ENCODE measurements at regions not wholly inside any gene's neighbourhood (a gene's known extent, or its start where the extent isn't known, plus 50 kb on each side); places are given as distances from the start of the nearest gene placed in this dataset.
"Not testable (repeated sequence)": the region's sequence is repeated elsewhere in the genome, so short reads cannot be mapped to it uniquely, and the experiment has no call there.

DNA sequence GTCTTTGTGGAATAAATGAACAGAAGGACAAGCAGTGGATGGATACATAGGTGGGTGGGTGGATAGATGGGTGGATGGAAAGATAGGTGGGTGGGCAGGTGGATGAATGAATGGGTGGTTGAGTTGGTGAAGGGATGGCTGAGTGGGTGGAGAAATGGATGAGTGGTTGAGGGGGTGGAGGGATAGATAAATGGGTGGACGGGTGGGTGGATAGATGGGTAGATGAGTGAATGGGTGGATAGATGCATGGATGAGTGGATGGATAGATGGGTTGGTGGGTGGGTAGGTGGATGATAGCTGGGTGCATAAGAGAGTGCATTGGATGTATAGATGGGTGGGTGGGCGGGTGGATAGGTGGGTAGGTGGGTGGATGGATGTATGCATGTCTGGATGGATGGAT lies 63.5 kb downstream of the UNC93B1 start:
- not testable (repeated sequence) for DNase-seq

DNA sequence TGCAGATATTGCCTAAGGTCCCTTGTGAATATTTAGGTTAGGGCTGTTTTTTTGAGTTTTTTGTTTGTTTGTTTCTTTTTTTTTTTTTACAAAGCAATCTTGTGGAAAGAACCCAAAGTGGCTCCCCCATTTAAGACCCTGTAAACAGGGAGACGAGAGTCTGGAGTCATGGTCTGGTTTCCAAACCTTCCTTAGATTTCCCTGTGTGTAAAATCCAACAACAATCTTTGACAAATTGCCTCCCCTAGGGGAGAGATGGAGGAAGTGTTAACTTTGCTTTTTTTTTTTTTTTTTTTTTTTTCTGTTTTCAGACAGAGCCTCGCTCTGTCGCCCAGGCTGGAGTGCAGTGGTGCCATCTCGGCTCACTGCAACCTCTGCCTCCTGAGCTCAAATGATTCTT lies 64.9 kb downstream of the UNC93B1 start:
- not testable (repeated sequence) for DNase-seq

DNA sequence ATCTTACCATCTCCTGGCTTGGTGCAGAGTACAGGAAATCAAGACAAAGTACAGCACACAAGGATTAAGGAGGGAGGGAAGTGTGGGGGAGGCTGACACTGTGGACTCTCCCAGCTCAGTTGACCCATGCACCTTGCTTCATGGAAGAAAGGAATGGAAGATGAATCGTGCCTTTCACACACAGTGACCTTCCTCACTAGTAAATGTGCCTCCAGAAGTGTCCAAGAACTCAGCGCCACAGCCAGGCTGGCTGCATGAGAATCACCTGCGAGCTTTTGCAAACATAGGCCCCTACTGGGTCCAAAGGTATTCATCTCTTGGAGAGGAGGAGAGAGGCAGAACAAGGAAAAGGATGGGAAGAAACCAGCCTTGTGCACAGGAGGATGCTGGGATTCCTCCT lies 65.5 kb downstream of the UNC93B1 start:
- not testable (repeated sequence) for DNase-seq

DNA sequence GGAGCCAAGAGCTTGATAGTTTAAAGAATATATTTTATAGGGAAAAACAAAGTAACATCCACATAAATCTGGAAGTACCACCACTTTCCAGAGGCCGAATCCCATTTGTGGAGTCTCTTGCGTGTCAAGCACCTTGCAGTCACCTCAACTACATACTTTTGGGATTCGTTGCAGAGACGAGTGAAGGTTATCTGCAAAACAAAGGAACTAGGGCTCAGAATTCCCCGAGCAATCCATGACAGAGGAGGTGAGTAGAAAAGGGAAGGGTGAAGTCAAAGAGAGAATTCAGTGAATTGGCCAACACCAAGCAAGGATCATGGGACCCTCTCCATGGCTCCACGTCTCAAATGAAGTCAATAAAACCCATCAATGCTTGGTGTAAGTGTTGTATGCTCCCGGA lies 80.3 kb downstream of the UNC93B1 start:
- DNase-seq = not testable (repeated sequence)

DNA sequence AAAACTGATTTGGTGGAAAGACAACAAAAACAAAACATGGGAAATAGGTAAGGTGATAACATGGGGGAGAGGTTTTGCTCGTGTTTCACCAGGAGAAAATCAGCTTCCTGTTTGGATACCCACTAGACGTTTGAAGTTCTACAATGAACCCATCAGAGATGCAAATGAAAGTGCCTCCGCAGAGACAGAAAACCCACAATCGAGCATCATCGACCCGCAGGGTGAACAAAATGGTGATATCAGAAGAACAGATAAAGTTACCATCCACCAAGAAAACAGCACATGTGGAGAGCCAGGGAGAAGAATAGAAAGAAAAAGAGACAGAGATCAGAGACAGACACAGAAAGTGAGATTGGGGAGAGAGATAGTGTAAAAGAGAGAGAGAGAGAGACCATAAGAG lies 83.4 kb downstream of the UNC93B1 start:
- DNase-seq = peak; percentile 23

DNA sequence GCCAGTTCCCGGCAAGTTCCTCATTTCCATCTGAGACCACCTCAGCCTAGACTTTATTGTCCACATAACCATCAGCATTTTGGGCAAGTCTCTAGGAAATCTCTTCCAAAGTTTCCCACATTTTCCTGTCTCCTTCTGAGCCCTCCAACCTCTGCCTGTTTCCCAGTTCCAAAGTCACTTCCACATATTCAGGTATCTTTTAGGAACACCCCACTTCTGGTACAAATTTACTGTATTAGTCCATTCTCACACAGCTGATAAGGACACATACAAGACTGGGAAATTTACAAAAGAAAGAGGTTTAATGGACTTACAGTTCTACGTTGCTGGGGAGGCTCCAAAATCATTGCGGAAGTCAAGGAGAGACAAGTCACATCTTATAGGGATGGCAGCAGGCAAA lies 91.7 kb downstream of the UNC93B1 start:
- DNase-seq = not testable (repeated sequence)

DNA sequence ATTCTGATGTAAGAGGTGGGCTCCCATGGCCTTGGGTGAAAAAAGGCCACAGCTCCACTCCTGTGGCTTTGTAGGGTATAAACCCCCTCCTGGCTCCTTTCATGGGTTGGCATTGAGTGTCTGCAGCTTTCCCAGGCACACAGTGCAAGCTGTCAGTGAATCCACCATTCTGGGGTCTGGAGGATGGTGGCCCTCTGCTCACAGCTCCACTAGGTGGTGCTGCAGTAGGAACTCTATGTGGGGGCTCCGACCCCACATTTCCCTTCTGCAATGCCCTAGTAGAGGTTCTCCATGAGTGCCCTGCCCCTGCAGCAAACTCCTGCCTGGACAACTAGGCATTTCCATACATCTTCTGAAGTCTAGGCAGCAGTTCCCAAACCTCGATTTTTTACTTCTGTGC lies 92.7 kb downstream of the UNC93B1 start:
- not testable (repeated sequence) for DNase-seq

DNA sequence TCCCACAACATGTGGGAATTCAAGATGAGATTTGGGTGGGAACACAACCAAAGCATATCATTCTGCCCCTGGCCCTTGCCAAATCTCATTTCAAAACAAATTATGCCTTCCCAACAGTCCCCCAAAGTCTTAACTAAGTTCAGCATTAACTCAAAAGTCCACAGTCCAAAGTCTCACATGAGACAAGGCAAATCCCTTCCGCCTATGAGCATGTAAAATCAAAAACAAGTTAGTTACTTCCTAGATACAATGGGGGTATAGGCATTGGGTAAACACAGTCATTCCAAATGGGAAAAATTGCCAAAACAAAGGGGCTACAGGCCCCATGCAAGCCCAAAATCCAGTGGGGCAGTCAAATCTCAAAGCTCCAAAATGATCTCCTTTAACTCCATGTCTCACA lies 93.1 kb downstream of the UNC93B1 start:
- not testable (repeated sequence) for DNase-seq

DNA sequence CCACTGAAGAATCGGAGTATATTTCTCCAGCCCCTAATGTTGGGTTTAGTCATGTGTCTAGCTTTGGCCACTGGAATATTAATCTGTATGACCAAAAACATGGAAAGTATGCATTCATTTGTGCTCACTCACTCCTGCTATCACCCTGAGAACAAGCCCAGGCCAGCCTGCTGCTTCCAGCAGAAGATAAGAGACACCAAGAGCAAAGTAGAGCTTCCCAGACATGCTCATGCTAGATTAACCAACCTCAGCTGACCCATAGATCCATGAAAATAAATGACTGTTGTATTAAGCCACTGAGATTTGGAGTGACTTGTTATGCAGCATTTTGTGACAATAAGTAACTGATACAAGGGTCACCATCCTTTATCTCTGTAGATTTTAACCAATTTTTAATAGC lies 96.9 kb downstream of the UNC93B1 start:
- not testable (repeated sequence) for DNase-seq

DNA sequence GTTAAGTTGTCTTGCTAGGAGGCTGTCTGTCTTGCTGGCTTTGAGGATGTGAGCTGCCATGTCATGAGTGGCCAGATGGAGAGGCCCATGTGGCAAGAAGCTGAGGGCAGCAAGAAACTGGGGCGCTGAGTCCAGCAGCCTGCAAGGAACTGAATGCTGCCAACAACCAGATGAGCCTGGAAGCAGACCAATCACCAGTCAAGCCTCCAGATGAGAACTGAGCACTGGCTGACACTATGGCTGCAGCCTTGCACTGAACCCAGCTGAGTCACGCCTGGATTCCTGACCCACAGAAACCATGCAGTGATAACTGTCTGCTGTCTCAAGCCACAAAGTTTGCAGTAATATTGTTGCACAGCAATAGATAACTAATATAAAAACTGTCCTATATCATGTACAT lies 104.4 kb downstream of the UNC93B1 start:
- DNase-seq = not testable (repeated sequence)

DNA sequence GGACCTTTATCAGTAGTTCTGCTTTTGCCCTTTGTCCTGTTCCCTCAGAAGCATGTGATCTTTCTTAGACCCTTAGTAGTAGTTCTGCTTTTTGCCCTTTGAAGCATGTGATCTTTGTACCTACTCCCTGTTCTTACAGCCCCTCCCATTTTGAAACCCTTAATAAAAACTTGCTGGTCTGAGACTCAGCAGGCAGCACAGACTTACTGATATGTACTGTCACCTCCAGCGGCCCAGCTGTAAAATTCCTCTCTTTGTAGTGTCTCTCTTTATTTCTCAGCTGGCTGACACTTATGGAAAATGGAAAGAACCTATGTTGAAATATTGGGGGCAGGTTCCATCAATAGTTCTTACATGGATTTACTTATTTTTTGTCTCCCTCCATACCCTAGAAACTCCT lies 110.4 kb downstream of the UNC93B1 start:
- DNase-seq = not testable (repeated sequence)

DNA sequence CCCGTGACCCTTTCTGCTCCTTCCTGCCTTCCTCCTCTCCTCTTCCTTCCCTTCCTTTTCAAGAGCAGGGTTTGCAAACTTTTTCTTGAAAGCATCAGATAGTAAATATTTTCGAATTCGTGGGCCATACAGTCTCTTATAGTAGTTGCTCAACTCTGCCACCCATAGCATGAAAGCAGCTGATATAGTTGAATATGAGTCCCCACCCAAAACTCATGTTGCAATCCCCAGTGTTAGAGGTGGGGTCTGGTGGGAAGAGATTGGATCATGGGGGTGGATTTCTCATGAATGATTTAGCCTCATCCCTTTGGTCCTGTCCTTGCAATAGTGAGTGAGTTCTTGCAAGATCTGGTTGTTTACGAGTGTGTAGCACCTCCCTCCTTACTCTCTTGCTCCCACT lies 114.3 kb downstream of the UNC93B1 start:
- not testable (repeated sequence) for DNase-seq

DNA sequence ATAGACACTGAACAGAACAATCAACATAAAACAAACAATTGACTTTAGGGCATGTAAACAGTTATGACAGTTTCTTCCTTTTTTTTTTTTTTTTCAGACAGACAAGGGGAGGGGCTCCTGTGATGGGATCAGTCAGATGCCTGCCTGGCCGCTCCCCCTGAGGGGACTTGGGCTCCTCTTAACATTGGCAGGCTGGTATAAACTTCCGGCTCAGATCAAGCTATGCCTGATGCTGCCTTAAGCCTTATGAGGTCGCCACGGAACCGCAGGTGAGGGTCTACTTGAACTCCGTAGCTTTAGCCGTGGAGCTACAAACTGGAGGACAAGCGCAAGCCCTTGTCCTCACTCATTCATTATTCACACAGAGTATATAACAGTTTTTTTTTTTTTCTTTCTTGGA lies 115.8 kb downstream of the UNC93B1 start:
- not testable (repeated sequence) for DNase-seq

DNA sequence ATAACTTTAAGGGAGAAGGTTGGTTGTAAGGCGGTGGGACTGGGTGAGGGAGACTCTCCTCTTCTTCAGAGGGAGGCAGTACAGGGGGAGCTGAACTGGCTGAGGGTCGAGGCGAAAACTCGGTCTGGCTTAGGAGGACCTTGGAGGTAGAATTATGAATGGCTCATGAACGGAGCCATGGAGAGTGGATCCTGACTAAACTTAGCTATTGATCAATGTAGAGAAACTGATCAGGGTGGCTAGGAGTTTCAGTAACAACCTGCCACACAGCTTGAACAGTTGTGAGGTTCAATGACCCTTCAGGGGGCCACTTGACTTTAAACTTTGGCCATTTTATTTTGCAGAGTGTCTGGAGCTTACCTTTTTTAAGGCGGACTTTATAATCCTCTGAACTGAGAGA lies 117.2 kb downstream of the UNC93B1 start:
- not testable (repeated sequence) for DNase-seq

DNA sequence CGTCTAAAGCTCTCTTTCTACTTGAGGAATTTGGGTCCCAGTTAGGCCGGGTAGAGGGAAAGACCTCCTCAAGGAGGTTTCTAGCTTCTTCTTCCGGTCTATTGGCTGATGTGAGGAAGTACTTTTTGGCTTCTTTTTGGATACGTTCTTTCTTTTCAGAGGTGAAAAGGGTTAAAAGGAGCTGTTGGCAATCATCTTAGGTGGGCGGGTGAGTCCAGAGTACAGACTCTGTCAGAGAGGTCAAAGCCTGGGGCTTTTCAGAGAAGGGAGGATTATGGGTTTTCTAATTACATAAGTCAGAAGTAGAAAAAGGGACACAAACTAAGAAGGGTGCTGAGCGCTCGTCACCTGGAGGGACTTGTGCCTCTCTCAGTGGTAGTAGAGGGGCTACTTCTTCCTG lies 117.7 kb downstream of the UNC93B1 start:
- DNase-seq = not testable (repeated sequence)

DNA sequence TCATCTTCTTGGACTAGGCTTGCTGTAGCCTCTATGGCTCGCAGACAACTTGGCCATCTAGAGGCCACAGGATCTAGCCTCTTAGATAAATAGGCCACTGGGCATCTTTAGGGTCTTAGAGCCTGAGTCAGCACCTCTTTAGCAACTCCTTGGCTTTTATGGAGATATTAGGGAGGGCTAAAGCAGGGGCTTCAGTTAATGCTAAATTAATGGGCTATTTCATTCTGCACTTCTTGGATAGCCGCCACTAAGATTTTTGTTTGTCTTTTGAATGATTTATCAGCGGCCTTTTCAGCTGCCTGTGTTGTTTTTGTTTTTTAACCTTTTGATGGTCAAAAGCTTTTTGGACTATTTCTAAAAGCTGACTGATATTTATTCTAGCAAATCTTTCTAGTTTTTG lies 118.3 kb downstream of the UNC93B1 start:
- not testable (repeated sequence) for DNase-seq

DNA sequence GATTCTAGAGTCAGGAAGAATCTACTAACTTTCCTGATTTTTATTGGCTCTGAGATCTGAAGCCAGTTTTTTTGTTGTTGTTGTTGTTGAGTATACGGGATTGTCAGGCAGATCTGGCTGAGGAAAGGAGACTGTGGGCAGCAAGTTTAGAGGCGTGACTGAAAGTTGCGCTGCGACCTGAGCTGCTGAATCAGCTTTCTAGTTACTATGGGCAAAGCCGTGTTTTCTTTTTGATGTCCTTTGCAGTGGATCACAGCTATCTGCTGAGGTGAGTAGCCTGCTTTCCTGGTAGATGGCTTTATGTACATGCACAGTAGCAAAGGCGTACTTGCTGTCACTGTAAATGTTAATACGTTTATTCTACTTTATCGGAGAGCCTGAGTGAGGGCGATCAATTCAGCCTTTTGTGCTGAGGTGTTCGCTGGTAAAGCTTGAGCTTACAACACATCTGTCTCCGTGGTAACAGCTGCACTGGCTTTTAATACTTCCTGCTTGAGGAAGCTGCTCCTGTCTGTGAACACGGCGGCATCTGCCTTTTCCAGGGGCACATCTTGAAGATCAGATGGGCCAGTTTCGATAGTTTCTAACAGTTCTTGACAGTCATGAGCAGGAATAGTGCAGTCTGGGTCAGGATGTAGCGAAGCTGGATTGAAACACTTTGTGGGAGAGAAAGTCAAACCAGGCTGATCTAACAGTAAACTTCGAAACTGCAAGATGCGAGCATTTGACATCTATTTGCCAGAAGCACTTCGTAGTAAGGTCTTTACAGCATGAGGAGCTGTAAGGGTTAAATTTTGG lies 118.9 kb downstream of the UNC93B1 start:
- peak; percentile 50 for DNase-seq

DNA sequence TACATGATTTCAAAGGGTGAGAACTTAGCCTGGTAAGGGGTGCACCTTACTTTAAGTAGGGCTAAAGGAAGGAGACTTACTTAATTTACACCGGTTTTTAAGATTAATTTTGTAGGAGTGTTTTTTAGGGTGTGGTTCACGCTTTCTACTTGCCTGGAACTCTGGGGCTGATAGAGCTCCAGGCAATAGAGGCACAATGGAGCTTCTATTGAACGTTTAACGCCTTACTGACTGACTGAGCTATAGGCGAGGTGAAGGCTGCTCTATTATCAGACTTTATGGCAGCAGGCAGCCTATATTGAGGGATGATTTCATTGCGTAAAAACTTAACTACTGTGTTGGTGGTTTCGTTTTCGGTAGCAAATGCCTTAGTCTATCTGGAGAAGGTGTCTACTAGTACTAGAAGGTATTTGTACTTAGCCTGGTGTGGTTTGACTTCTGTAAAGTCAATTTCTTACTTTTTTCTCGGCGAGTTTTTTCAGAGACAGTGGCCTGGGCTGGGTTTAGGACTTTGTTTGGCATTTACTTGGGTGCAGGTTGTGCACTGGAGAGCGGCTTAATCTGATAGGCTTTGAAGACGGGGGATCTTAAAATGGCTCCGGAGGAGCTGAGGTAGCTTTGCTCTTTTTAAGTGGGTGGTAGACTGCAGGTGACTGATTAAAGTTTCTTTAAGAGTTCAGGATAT lies 119.7 kb downstream of the UNC93B1 start:
- peak; percentile 15 for DNase-seq

DNA sequence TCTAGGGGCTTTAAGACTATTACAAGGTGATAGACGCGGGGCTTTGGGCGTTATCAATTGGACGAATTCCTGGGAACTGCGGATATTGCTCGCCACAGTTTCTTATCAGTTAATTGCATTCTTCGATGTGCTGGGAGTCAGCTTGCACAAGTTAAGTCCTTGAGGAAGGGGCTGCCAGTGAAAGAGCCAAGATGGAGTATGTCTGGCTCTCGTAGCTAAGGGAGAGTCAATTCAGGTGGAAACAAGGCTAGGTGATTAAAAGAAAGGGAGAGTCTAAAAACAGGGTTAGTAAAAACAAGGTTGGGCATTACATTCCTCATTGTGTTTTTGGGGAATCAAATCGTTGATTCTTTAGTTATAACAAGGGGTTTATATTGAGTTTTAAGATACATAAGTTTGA lies 121.6 kb downstream of the UNC93B1 start:
- not testable (repeated sequence) for DNase-seq

DNA sequence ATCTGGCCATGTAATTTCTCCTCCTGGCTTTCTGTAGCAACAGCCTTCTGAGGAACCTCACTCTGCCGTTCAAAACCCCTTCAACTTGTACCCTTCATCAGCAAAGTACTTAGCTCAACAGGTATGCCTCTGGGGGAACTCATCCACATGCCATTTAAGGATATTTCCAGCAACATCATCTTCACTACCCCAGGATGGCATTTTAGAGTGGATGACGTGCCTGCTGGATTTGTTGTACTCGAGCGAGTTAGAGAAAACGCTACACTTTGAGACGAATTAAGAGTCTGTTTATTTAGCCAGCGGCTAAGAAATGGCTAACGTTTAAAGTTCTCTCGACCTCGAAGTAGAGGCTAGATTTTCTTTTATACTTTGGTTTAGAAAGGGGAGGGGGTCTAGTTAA lies 122.1 kb downstream of the UNC93B1 start:
- DNase-seq = not testable (repeated sequence)

DNA sequence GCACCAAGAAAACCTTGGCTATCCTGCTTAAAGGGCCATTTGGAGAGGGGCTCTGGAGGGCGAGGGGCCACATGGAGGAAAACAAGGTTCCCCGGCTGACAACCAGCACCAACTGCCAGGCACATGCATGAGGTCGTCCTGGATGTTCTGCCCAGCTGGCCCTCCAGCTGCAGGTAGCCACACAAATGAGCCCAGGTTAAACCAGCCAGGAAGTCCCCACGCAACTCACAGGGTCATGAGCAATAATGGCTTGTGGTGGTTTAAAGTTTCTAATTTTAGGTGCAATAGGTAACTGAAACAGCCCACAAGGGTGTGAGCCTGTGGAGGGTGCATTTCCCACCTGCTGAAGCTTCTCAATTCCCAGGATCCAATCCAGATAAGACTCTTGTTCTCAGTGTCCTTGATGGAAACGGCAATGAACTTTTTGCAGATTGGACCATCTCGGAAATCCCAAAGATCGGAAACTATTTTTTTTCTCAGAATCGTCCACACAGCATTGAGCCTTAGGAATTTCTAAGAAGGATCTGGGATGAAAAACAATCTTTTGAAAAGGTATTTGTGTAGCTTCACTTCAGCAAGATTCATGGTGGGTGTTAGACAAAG lies 123.2 kb downstream of the UNC93B1 start:
- not testable (repeated sequence) for DNase-seq

DNA sequence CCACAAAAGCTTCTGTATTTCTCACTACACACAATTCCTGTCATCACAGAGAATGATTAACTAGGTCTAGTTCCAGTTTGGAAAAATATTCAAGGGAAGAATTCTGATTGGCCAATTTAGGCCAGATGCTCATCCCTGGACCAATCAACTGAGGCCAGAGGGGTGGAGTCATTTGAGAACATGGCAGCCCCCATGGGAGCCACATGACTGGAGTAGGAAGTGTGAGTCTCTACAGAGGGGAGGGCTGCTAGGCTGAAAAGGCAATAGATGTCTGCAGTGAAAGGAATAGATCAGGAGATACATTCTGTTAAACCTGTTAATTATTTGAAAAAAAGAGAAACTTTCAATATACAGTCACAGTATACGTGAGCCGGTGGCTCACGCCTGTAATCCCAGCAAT lies 125.2 kb downstream of the UNC93B1 start:
- DNase-seq = not testable (repeated sequence)

DNA sequence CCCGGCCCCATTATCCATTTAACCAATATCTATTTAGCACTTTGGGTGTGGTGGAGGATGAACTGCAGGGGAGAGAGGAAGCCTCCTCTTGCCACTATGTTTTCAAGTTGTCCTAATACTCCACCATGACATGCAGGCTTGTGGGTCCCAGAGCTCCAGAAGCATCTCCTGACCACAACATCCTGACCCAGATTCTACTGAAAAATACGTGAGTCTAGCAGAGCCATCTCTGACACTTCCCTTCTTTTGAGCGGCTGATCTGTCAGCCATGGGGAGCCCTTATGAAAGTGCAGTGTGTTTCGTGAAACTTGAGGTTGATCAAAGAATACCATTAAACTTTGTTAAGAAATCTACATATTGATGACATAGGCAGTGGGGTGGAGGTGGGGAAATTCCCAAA lies 126.6 kb downstream of the UNC93B1 start:
- peak; percentile 5 for DNase-seq

DNA sequence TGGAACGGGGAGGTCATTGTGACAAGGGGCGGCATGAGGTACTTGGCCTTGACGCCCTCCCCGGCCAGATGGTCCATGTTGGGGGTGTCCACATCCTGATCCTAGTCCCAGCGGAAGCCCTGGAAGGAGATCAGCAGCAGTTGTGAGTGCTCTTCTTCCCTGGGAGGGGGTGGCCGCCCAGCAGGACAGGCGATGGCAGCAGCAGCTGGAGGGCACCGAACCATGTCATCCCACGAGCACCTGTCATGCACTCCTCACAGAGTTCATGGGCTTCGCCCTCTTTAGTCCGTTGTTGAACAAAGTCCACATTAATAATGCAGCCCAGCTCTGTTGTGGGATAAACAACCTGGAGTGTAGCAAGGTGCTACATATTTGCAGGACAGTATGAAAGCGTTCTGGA lies 130.7 kb downstream of the UNC93B1 start:
- DNase-seq = not testable (repeated sequence)
